ENCODE measurements at regions not wholly inside any gene's neighbourhood (a gene's known extent, or its start where the extent isn't known, plus 50 kb on each side); places are given as distances from the start of the nearest gene placed in this dataset.

GRCh38 chr11:119995730-119996491 lies 142.0 kb downstream of the TRIM29 start:
- WGBS, 2 experiments (ENCODE audit: extremely low coverage in 2 of 2, insufficient read length in 1 of 2): 20% methylated on average over 1 of the region's 6 CpGs; no CpG with 5 or more reads in 1 of the 2 experiments
- CTCF ChIA-PET: no interaction called here

More at GRCh38 chr11:119995730-119996491, 142.0 kb downstream of the TRIM29 start:
- intact Hi-C loops (cut with micrococcal nuclease) (no loop called here), in situ Hi-C loops (cut with MboI; ENCODE audit: low sequenced_read_pairs) (no loop called here), dilution Hi-C loops (cut with HindIII; ENCODE audit: low sequenced_read_pairs, unreplicated experiment) (no loop called here)
- Histone ChIP-seq H2AK9ac (replicated peaks; ENCODE audit: low read depth, low read length, poor library complexity) (no peak overlapping the region), H4K91ac (ENCODE audit: insufficient read depth, low read depth, low read length) (no peak overlapping the region), H3K14ac (replicated peaks; ENCODE audit: low read depth, low read length) (no peak overlapping the region), H3K4me3 (ENCODE audit: insufficient read depth, low read depth, low read length) (no peak overlapping the region), H3K9me3 (ENCODE audit: control insufficient read depth, insufficient read depth, low read length) (no peaks in the 10 kb centered on the region), H4K8ac (ENCODE audit: low read depth in 2 of 2, low read length in 2 of 2) (no peak overlapping the region), H2BK15ac (ENCODE audit: low read depth, low read length) (no peak overlapping the region), H2BK20ac (ENCODE audit: low read depth, low read length) (no peak overlapping the region), H3K79me1 (ENCODE audit: low read depth in 1 of 2, low read length in 2 of 2) (no peaks in the 10 kb centered on the region), H2BK120ac (ENCODE audit: low read depth, low read length) (no peak overlapping the region), H3K23ac (ENCODE audit: low read depth, low read length) (no peak overlapping the region), H3K36me3 (ENCODE audit: control insufficient read depth, insufficient read depth, low read length) (no peaks in the 10 kb centered on the region), H3K4me1 (ENCODE audit: control insufficient read depth, insufficient read depth, low read length) (no peaks in the 10 kb centered on the region), H3K4ac (ENCODE audit: low read depth, low read length) (no peak overlapping the region), H4K5ac (ENCODE audit: low read depth, low read length) (no peak overlapping the region), H2AFZ (replicated peaks; ENCODE audit: low read length, poor library complexity) (no peak overlapping the region), H3K18ac (ENCODE audit: low read depth, low read length) (no peak overlapping the region), H3K27me3 (ENCODE audit: control insufficient read depth, insufficient read depth, low read length) (peaks cover 6% of the 10 kb centered on the region), H3K56ac (ENCODE audit: extremely low read depth, insufficient read depth, low read length) (no peak overlapping the region), H2AK5ac (ENCODE audit: low read depth, low read length) (no peak overlapping the region), H3K9me1 (ENCODE audit: insufficient read depth, low read length) (no peaks in the 10 kb centered on the region), H3K4me2 (ENCODE audit: low read depth, low read length) (no peak overlapping the region), H3K9ac (ENCODE audit: low read depth, low read length) (no peak overlapping the region), H4K20me1 (ENCODE audit: insufficient read depth, low read length) (no peaks in the 10 kb centered on the region), H2BK5ac (ENCODE audit: low read depth, low read length, poor library complexity, severe bottlenecking) (no peak overlapping the region), H3K27ac (ENCODE audit: insufficient read depth, low read length) (no peak overlapping the region)
- TF ChIP-seq POLR2A (IDR thresholded peaks at IDR 0.05; ENCODE audit: low read depth, low read length) (no peak), CHD1 (IDR thresholded peaks at IDR 0.05; ENCODE audit: low read depth, low read length) (no peak), RFX5 (IDR thresholded peaks at IDR 0.05; ENCODE audit: low read depth, low read length) (no peak), USF2 (IDR thresholded peaks at IDR 0.05; ENCODE audit: low read depth, low read length) (no peak), CEBPB (IDR thresholded peaks at IDR 0.05; ENCODE audit: low read depth, low read length) (no peak), SMC3 (IDR thresholded peaks at IDR 0.05; ENCODE audit: low read depth, low read length) (no peak), FOS (IDR thresholded peaks at IDR 0.05; ENCODE audit: low read depth, low read length) (no peak)
- POLR2A ChIA-PET (ENCODE audit: unreplicated experiment): no interaction called here
- ATAC-seq (ENCODE audit: low read depth): no peak
- BruUV-seq (replicated peaks): no TSS peak
- no peak for DNase-seq

All from IMR-90 (cell line).